PC-9 (cell line): ENCODE measurements at regions not wholly inside any gene's neighbourhood (a gene's known extent, or its start where the extent isn't known, plus 50 kb on each side); places are given as distances from the start of the nearest gene placed in this dataset.

Source experiments
- BruUV-seq: library from RNA; stranded (reverse); fragments of 400-500 nt; replicated peaks from 2 replicates; lab custom pipeline; 2021; lab: Mats Ljungman, UMichigan
- CTCF ChIA-PET: fragments of 300-600 bp; sonication (Branson Sonifier 250); formaldehyde crosslinking; loops from one replicate; lab custom pipeline; 2022; ENCODE audit warnings: antibody characterized with exemption; lab: Charles Lee
- POLR2A ChIA-PET: fragments of 300-600 bp; sonication (Branson Sonifier 250); formaldehyde crosslinking; loops from one replicate; lab custom pipeline; 2022; ENCODE audit warnings: antibody characterized with exemption; ENCODE audit not compliant: unreplicated experiment; lab: Charles Lee
- DNase-seq, 2 experiments: peaks; one replicate each; pipeline versions ENCODE4 v3.0.0 to v3.0.0-alpha.2; 2015 to 2022; ENCODE audit warnings: mixed read lengths in 1 of 2
- H2AFZ ChIP-seq: fragments of 200-600 bp; sonication (generic); 2 replicates; pipeline ENCODE4 v1.8.1; 2017; ENCODE audit warnings: antibody characterized with exemption
- H3F3A ChIP-seq: fragments of 200-600 bp; sonication (generic); 2 replicates; pipeline ENCODE4 v1.8.1; 2017; ENCODE audit warnings: antibody characterized with exemption, mild to moderate bottlenecking, low read depth; ENCODE audit not compliant: insufficient read depth
- H3K27ac ChIP-seq: fragments of 200-600 bp; sonication (generic); 2 replicates; pipeline ENCODE4 v1.6.1; 2016; ENCODE audit warnings: mixed run types
- H3K27me3 ChIP-seq: fragments of 200-600 bp; sonication (generic); 2 replicates; pipeline ENCODE4 v1.6.1; 2016; ENCODE audit warnings: low read depth, mixed run types; ENCODE audit not compliant: insufficient read depth
- H3K36me3 ChIP-seq: fragments of 200-600 bp; sonication (generic); 2 replicates; pipeline ENCODE4 v1.6.1; 2016; ENCODE audit warnings: low read depth, mixed run types
- H3K4me1 ChIP-seq: fragments of 200-600 bp; sonication (generic); replicated peaks from 2 replicates; pipeline ENCODE4 v1.6.1; 2016; ENCODE audit warnings: mixed run types; ENCODE audit not compliant: insufficient read depth
- H3K4me2 ChIP-seq: fragments of 200-600 bp; sonication (generic); 2 replicates; pipeline ENCODE4 v1.6.1; 2017; ENCODE audit warnings: mixed run types
- H3K4me3 ChIP-seq: fragments of 200-600 bp; sonication (generic); 2 replicates; pipeline ENCODE4 v1.6.1; 2016; ENCODE audit warnings: mixed run types
- H3K79me2 ChIP-seq: fragments of 200-600 bp; sonication (generic); 2 replicates; pipeline ENCODE4 v1.6.1; 2017; ENCODE audit warnings: low read depth, mixed run types
- H3K9me2 ChIP-seq: fragments of 200-600 bp; sonication (generic); 2 replicates; pipeline ENCODE4 v1.8.1; 2017; ENCODE audit warnings: mild to moderate bottlenecking; ENCODE audit not compliant: insufficient read depth
- H3K9me3 ChIP-seq: fragments of 200-600 bp; sonication (generic); 2 replicates; pipeline ENCODE4 v1.8.1; 2016; ENCODE audit warnings: low read depth; ENCODE audit not compliant: insufficient read depth
- H4K20me1 ChIP-seq: fragments of 200-600 bp; sonication (generic); 2 replicates; pipeline ENCODE4 v1.8.1; 2017; ENCODE audit not compliant: insufficient read depth
- CTCF ChIP-seq: fragments of 200-600 bp; sonication (generic); conservative IDR thresholded peaks from 2 replicates; pipeline ENCODE4 v1.6.1; 2017; ENCODE audit warnings: mixed run types, antibody characterized with exemption, mild to moderate bottlenecking, moderate library complexity
- EZH2 ChIP-seq: fragments of 200-600 bp; sonication (generic); IDR thresholded peaks from 2 replicates; pipeline ENCODE4 v1.8.0; 2017; ENCODE audit warnings: antibody characterized with exemption, low read depth
- intact Hi-C: fragments of 100-400 bp; cut with micrococcal nuclease; formaldehyde crosslinking; loops from one replicate; pipeline ENCODE4 v1.10.0; 2022; ENCODE audit not compliant: unreplicated experiment

DNA sequence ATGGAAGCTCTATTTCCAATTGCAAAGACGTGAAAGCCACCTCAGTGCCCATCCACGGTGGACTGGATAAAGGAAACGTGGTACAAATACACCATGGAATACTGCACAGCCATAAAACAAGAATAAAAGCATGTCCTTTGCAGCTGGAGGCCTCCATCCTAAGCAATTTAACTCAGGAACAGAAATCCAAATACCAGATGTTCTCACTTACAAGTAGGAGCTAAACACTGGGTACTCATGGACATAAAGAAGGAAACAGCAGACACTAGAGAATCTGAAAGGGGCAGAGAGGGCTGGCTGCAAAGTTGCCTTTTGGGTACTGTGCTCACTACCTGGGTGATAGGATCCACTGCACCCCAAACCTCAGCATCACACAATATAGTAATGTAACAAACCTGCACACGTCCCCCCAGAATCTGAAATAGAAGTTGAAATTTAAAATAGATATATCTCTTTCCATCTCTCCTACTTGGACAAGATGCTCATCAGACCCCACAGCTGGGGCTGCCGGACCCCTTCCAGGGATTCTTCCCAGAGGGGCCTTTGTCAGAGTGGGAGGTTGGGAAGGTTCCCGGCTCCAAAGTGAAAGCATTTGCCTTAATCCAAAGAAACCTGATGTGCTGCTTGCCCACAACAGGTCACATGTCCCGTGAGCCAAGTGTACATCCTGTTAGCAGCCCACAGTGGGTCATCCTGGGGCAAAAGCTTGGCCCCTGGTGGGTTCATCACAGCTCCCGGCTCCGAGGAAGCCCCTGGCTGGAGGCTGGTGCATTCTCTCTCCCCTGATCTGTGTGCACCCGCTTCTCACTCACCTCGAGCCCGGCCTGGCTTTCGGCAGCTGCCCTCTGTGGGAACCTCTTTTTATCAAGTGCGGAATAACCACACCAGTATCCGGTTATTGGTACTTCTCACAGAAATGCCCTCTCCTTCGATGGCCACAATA is 172.3 kb upstream of the PPP2R2D start:
- POLR2A ChIA-PET, result no interaction called here
- peaks cover 74% of the 10 kb centered on the region for H3K27me3 ChIP-seq
- no peak for DNase-seq
- no TSS peak for BruUV-seq
- H4K20me1 ChIP-seq, result no peaks in the 10 kb centered on the region
- no peaks in the 10 kb centered on the region for H3K4me1 ChIP-seq
- no peaks in the 10 kb centered on the region for H3K9me2 ChIP-seq
- H3K4me2 ChIP-seq, result no peak overlapping the region
- TF ChIP-seq EZH2 (no peak), CTCF (no peak)
- H3K36me3 ChIP-seq, result no peaks in the 10 kb centered on the region
- intact Hi-C loops, result no loop called here
- H3K4me3 ChIP-seq, result no peak overlapping the region
- H3K27ac ChIP-seq, result no peak overlapping the region
- no peaks in the 10 kb centered on the region for H3K79me2 ChIP-seq
- H2AFZ ChIP-seq, result no peak overlapping the region
- no peaks in the 10 kb centered on the region for H3K9me3 ChIP-seq
- H3F3A ChIP-seq, result no peaks in the 10 kb centered on the region
- CTCF ChIA-PET, result no interaction called here

DNA sequence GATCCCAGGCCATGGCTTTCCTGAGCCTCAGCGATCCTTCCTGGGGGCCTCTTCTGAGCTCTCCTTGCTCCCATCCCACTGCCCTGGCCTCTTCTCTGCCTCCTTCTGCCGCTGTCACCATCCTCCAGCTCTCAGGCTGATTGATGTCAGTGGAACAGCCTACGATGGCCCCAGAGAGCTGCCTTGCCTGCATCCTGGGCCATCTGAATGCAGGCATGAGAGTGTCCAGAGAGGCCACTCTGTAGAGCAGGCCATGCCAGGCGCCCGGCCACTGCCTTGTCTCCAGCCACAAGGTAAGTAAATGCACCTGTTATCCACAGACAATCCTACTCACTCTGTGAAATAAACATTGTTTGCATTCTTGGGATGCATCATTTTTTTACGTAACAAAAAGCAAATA is 171.4 kb upstream of the PPP2R2D start:
- Histone ChIP-seq H3K4me2 (no peak overlapping the region), H3F3A (no peaks in the 10 kb centered on the region), H3K4me3 (no peak overlapping the region), H2AFZ (no peak overlapping the region), H3K79me2 (no peaks in the 10 kb centered on the region), H3K36me3 (no peaks in the 10 kb centered on the region), H3K9me3 (no peaks in the 10 kb centered on the region), H3K27me3 (peaks cover 66% of the 10 kb centered on the region), H3K27ac (no peak overlapping the region), H3K4me1 (no peaks in the 10 kb centered on the region), H3K9me2 (no peaks in the 10 kb centered on the region), H4K20me1 (no peaks in the 10 kb centered on the region)
- ChIA-PET CTCF (no interaction called here), POLR2A (no interaction called here)
- BruUV-seq, result no TSS peak
- TF ChIP-seq EZH2, result no peak
- no peak for TF ChIP-seq CTCF
- intact Hi-C loops, result no loop called here
- no peak for DNase-seq

DNA sequence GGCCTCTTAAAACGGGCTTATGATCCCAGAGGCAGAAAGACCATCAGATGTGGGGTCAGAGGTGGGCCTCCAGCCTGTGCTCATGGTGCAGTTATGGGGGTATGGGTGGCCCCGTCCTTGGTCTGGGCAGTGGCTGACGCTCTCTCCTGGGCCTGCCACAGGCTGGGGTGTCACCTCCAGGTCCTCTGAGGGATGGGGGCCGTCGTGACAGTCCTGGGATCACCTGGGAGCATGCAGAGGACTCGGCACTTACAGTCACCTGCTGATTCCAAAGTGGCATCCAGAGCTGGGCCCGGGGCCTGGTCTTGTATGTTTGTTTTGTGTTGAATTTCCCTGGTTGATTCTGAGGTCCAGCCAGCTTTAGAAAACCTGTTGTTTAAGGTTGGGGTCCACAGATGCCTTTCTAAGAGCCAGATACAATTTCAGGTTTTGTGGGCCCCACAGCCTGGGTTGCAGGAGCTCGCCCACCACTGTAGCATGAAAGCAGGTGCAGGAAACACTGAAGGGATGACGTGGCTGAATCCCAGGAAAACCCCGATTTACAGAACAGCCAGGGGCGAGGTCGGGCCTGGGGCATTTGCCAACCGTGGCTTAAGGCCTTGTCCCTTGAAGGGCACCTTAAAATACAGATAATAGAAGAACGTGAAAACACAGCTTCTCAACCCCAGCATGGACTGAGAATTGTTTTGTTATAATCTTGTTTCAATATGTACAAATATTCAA is 170.7 kb upstream of the PPP2R2D start:
- H3K4me1 ChIP-seq, result no peaks in the 10 kb centered on the region
- H3K4me3 ChIP-seq, result no peak overlapping the region
- H3K27me3 ChIP-seq, result peaks cover 60% of the 10 kb centered on the region
- H3K4me2 ChIP-seq, result no peak overlapping the region
- H3F3A ChIP-seq, result no peaks in the 10 kb centered on the region
- DNase-seq, result no peak
- no peaks in the 10 kb centered on the region for H4K20me1 ChIP-seq
- H2AFZ ChIP-seq, result no peak overlapping the region
- H3K27ac ChIP-seq, result no peak overlapping the region
- no peaks in the 10 kb centered on the region for H3K9me3 ChIP-seq
- no TSS peak for BruUV-seq
- no peaks in the 10 kb centered on the region for H3K9me2 ChIP-seq
- H3K79me2 ChIP-seq, result no peaks in the 10 kb centered on the region
- ChIA-PET CTCF (no interaction called here), POLR2A (no interaction called here)
- no peak for TF ChIP-seq CTCF
- TF ChIP-seq EZH2, result no peak
- no peaks in the 10 kb centered on the region for H3K36me3 ChIP-seq
- intact Hi-C loops, result no loop called here
